GM18498 (cell line): ENCODE measurements at regions not wholly inside any gene's neighbourhood (a gene's known extent, or its start where the extent isn't known, plus 50 kb on each side); places are given as distances from the start of the nearest gene placed in this dataset.
"Not testable (repeated sequence)": the region's sequence is repeated elsewhere in the genome, so short reads cannot be mapped to it uniquely, and the experiment has no call there.

ENCODE experiments used
- ATAC-seq: cut with Tn5 transposase; IDR thresholded peaks from one replicate; pipeline ENCODE4 v1.9.1; 2021; ENCODE audit warnings: mild to moderate bottlenecking, moderate library complexity; ENCODE audit not compliant: unreplicated experiment

GRCh38 chr3:28575746-28576613 lies 227.4 kb upstream of the AZI2 start:
- ATAC-seq: no peak

- no peak for ATAC-seq
Observed at GRCh38 chr3:28576614-28577200, 228.1 kb upstream of the AZI2 start.

- no peak for ATAC-seq
Observed at GRCh38 chr3:28577941-28578500, 229.4 kb upstream of the AZI2 start.

GRCh38 chr3:28586325-28586724 lies 237.7 kb upstream of the AZI2 start:
- no peak for ATAC-seq

- ATAC-seq: no peak
Observed at GRCh38 chr3:28587723-28588122, 239.1 kb upstream of the AZI2 start.

- ATAC-seq: no peak
Observed at GRCh38 chr3:28590216-28590615, 241.6 kb upstream of the AZI2 start.

- ATAC-seq: no peak
Observed at GRCh38 chr3:28590860-28591259, 242.2 kb upstream of the AZI2 start.

- no peak for ATAC-seq
Observed at GRCh38 chr3:28595372-28595771, 246.7 kb upstream of the AZI2 start.

GRCh38 chr3:28597452-28597851 lies 248.8 kb upstream of the AZI2 start:
- no peak for ATAC-seq

GRCh38 chr3:28598165-28598564 lies 249.5 kb upstream of the AZI2 start:
- ATAC-seq: no peak

- no peak for ATAC-seq
Observed at GRCh38 chr3:28601291-28601690, 252.7 kb upstream of the AZI2 start.

GRCh38 chr3:28606283-28606682 lies 257.7 kb upstream of the AZI2 start:
- no peak for ATAC-seq

GRCh38 chr3:28612232-28612631 lies 263.6 kb upstream of the AZI2 start:
- ATAC-seq: no peak

GRCh38 chr3:28613511-28614106 lies 265.0 kb upstream of the AZI2 start:
- ATAC-seq: no peak

GRCh38 chr3:28615071-28615470 lies 266.4 kb upstream of the AZI2 start:
- ATAC-seq: no peak

- no peak for ATAC-seq
Observed at GRCh38 chr3:28615971-28616370, 267.3 kb upstream of the AZI2 start.

- no peak for ATAC-seq
Observed at GRCh38 chr3:28617821-28618220, 269.2 kb upstream of the AZI2 start.

- no peak for ATAC-seq
Observed at GRCh38 chr3:28623106-28623505, 274.5 kb upstream of the AZI2 start.

- no peak for ATAC-seq
Observed at GRCh38 chr3:28624084-28624483, 275.5 kb upstream of the AZI2 start.

GRCh38 chr3:28627843-28628242 lies 279.2 kb upstream of the AZI2 start:
- ATAC-seq: not testable (repeated sequence)

GRCh38 chr3:28634019-28634418 lies 285.4 kb upstream of the AZI2 start:
- ATAC-seq: no peak

GRCh38 chr3:28637742-28638141 lies 289.1 kb upstream of the AZI2 start:
- ATAC-seq: no peak
